Peyer's patch (tissue), 4 donors: ENCODE measurements at regions not wholly inside any gene's neighbourhood (a gene's known extent, or its start where the extent isn't known, plus 50 kb on each side); places are given as distances from the start of the nearest gene placed in this dataset.

Source experiments
- POLR2A ChIP-seq, 2 donors: fragments of 450-650 bp; IDR thresholded peaks; one replicate each; pipeline ENCODE4 v1.5.1; 2017; ENCODE audit warnings: antibody characterized with exemption in 2 of 2, mild to moderate bottlenecking in 2 of 2, moderate library complexity in 2 of 2
- TF ChIP-seq, protein P1 (sequence below), 6 experiments: fragments of 450-650 bp in 4 of 6; fragments of 200-600 bp in 2 of 6; sonication (generic) in 1 of 6; IDR thresholded peaks; one replicate each; pipeline ENCODE4 v1.5.1; 2017 to 2019; ENCODE audit warnings: antibody characterized with exemption in 6 of 6, mild to moderate bottlenecking in 3 of 6, moderate library complexity in 1 of 6

GRCh38 chr16:59971264-59971663, 1237.1 kb upstream of the GOT2 start:
- no peak for TF ChIP-seq POLR2A (IDR thresholded peaks at IDR 0.05)
- TF ChIP-seq, protein P1, sequence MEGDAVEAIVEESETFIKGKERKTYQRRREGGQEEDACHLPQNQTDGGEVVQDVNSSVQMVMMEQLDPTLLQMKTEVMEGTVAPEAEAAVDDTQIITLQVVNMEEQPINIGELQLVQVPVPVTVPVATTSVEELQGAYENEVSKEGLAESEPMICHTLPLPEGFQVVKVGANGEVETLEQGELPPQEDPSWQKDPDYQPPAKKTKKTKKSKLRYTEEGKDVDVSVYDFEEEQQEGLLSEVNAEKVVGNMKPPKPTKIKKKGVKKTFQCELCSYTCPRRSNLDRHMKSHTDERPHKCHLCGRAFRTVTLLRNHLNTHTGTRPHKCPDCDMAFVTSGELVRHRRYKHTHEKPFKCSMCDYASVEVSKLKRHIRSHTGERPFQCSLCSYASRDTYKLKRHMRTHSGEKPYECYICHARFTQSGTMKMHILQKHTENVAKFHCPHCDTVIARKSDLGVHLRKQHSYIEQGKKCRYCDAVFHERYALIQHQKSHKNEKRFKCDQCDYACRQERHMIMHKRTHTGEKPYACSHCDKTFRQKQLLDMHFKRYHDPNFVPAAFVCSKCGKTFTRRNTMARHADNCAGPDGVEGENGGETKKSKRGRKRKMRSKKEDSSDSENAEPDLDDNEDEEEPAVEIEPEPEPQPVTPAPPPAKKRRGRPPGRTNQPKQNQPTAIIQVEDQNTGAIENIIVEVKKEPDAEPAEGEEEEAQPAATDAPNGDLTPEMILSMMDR (IDR thresholded peaks at IDR 0.05), result no peak
